Keratinocyte (primary cell): ENCODE measurements at regions not wholly inside any gene's neighbourhood (a gene's known extent, or its start where the extent isn't known, plus 50 kb on each side); places are given as distances from the start of the nearest gene placed in this dataset.

ENCODE experiments used
- EZH2 ChIP-seq: IDR thresholded peaks from one replicate; pipeline ENCODE4 v1.6.1; 2012; ENCODE audit warnings: inconsistent platforms, mild to moderate bottlenecking, low read length, moderate library complexity
- TF ChIP-seq, protein P1 (sequence below), 3 experiments: IDR thresholded peaks in 1 of 3; conservative IDR thresholded peaks in 1 of 3; optimal IDR thresholded peaks in 1 of 3; 2 replicates in 2 of 3; 3 replicates in 1 of 3; pipeline versions ENCODE3 to v1.5.1; 2011; ENCODE audit warnings: low read length in 3 of 3, mild to moderate bottlenecking in 3 of 3, moderate library complexity in 2 of 3, control low read depth in 1 of 3, inconsistent platforms in 1 of 3; ENCODE audit not compliant: insufficient read depth in 2 of 3; ENCODE audit errors: extremely low read depth in 1 of 3

DNA sequence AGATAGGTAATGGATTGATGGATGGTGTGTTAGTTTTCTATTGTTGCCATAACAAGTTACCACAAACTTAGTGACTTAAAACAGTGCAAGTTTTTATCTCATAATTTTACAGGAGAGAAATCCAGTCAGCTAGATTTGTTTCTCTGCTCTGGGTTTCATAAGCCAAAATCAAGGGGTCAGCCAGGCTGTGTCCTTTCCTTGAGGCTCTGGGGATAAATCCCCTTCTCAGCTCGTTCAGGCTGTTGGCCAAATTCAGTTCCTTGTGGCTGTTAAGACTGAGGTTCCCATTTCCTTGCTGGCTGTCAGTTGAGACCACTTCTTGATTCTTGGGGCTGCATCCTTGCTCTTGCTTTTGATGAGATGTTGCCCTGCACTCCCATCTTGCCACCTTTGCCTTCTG, 204.9 kb upstream of the CDH13 start:
- TF ChIP-seq, protein P1, sequence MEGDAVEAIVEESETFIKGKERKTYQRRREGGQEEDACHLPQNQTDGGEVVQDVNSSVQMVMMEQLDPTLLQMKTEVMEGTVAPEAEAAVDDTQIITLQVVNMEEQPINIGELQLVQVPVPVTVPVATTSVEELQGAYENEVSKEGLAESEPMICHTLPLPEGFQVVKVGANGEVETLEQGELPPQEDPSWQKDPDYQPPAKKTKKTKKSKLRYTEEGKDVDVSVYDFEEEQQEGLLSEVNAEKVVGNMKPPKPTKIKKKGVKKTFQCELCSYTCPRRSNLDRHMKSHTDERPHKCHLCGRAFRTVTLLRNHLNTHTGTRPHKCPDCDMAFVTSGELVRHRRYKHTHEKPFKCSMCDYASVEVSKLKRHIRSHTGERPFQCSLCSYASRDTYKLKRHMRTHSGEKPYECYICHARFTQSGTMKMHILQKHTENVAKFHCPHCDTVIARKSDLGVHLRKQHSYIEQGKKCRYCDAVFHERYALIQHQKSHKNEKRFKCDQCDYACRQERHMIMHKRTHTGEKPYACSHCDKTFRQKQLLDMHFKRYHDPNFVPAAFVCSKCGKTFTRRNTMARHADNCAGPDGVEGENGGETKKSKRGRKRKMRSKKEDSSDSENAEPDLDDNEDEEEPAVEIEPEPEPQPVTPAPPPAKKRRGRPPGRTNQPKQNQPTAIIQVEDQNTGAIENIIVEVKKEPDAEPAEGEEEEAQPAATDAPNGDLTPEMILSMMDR (optimal IDR thresholded peaks at IDR 0.05 in 1 of 3, IDR thresholded peaks at IDR 0.05 in 1 of 3, conservative IDR thresholded peaks at IDR 0.05 in 1 of 3; ENCODE audit: extremely low read depth in 1 of 3, insufficient read depth in 2 of 3, low read length in 3 of 3) = no peak
- TF ChIP-seq EZH2 = no peak
